ENCODE measurements at regions not wholly inside any gene's neighbourhood (a gene's known extent, or its start where the extent isn't known, plus 50 kb on each side); places are given as distances from the start of the nearest gene placed in this dataset.
"Not testable (repeated sequence)": the region's sequence is repeated elsewhere in the genome, so short reads cannot be mapped to it uniquely, and the experiment has no call there.

DNA sequence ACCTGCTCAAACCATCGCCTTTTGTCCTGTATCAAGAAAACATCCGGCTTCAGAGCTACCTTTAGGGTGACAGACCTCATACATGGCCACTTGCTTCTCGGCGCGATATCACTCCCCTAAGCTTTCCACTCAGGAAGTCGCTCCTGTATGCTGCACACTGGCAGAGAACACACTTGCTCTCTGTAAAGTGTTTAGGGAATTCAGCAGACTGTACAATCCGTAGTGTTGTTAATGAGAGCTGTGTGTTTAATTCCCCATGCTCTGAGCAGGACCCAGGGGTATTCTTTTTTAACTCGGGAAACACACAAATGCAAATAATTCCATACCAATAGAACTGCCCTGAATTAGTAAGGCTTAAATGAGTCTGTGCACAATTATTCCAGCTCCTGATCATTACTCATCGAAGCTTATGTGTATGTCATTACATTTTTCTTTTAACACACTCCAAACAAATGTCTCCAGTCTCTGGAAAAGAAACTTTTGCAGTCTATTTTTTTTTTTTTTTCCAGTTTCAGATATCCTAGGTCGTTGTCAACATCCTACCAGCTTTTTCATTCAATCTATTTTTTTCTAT, 338.7 kb upstream of the ARID1B start:
- CTCF ChIA-PET: interaction anchor here (1.1 kb wide), 1 partner anchor 14 kb away, joined by 7 read pairs; no protein-coding TSS in a partner anchor

GRCh38 chr6:156437121-156437879, 339.9 kb upstream of the ARID1B start:
- Mint-ChIP-seq H3K27ac (no peak overlapping the region), H3K9me3 (no peaks in the 10 kb centered on the region), H3K4me3 (no peak overlapping the region), H3K4me1 (ENCODE audit: low read depth) (no peaks in the 10 kb centered on the region), H3K27me3 (ENCODE audit: low read depth) (no peaks in the 10 kb centered on the region), H3K36me3 (ENCODE audit: low read depth) (no peaks in the 10 kb centered on the region)
- intact Hi-C loops (cut with micrococcal nuclease): no loop called here
- CTCF ChIA-PET: no interaction called here
- DNase-seq: no peak

More for the DNA sequence above, 338.7 kb upstream of the ARID1B start:
- H3K36me3 Mint-ChIP-seq (ENCODE audit: low read depth): no peaks in the 10 kb centered on the region
- no peaks in the 10 kb centered on the region for H3K9me3 Mint-ChIP-seq
- no peaks in the 10 kb centered on the region for H3K4me1 Mint-ChIP-seq (ENCODE audit: low read depth)
- H3K27me3 Mint-ChIP-seq (ENCODE audit: low read depth): no peaks in the 10 kb centered on the region
- H3K27ac Mint-ChIP-seq: no peak overlapping the region
- intact Hi-C loops (cut with micrococcal nuclease): no loop called here
- no peak overlapping the region for H3K4me3 Mint-ChIP-seq
- no peak for DNase-seq

- DNase-seq: no peak
- CTCF ChIA-PET: no interaction called here
- intact Hi-C loops (cut with micrococcal nuclease): no loop called here
- Mint-ChIP-seq H3K4me1 (ENCODE audit: low read depth) (no peaks in the 10 kb centered on the region), H3K9me3 (no peaks in the 10 kb centered on the region), H3K4me3 (no peak overlapping the region), H3K27ac (no peak overlapping the region), H3K36me3 (ENCODE audit: low read depth) (no peaks in the 10 kb centered on the region), H3K27me3 (ENCODE audit: low read depth) (no peaks in the 10 kb centered on the region)
Measured at GRCh38 chr6:156434795-156435190, 342.4 kb upstream of the ARID1B start.

DNA sequence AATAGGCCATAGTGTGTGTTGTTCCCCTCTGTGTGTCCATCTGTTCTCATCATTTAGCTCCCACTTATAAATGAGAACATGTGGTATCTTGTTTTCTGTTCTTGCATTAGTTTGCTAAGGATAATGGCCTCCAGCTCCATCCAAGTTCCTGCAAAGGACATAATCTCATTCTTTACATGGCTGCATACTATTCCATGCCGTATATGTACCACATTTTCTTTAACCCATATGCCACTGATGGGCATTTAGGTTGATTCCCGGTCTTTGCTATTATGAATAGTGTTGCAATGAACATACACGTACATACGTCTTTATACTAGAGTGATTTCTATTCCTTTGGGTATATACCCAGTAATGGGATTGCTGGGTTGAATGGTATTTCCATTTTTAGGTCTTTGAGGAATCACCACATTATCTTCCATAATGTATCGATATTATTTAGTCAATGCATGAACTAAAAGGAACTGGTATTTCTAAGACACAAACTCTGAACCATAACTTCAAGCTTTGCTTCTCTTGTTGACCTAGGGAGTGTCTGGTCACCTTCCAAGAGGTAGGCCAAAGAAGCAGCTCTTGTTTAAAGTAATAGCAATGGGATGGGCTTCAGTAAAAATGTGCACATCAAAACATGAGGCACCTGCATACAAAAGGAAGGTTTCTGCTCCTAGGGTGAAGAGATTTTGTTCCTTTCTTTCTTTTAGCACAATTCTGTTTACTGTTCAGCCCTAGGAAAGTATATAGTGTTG, 343.0 kb upstream of the ARID1B start:
- DNase-seq: no peak
- Mint-ChIP-seq H3K4me3 (no peak overlapping the region), H3K9me3 (no peaks in the 10 kb centered on the region), H3K27me3 (ENCODE audit: low read depth) (no peaks in the 10 kb centered on the region), H3K4me1 (ENCODE audit: low read depth) (no peaks in the 10 kb centered on the region), H3K36me3 (ENCODE audit: low read depth) (no peaks in the 10 kb centered on the region), H3K27ac (no peak overlapping the region)
- CTCF ChIA-PET: no interaction called here
- intact Hi-C loops (cut with micrococcal nuclease): no loop called here

DNA sequence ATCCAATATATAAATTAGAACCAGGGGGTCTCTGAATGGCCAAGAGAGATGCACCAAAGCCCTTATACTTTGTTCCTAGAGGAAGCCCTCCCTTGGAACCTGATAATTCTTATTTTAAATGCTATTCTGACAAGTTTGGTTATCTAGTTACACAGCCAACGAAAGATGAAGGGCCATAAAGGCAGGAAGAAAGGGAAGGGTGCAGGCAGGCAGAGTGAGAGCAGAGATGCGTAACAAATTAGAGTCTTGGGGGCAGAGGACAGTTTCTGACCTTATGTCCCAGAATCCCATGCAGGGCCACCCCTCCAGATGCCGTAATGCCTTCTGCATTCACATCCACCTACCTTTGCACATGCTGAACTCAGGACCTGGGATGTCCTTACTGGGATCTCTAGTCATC, 344.6 kb upstream of the ARID1B start:
- no peaks in the 10 kb centered on the region for H3K27me3 Mint-ChIP-seq (ENCODE audit: low read depth)
- CTCF ChIA-PET: no interaction called here
- no peak overlapping the region for H3K4me3 Mint-ChIP-seq
- H3K36me3 Mint-ChIP-seq (ENCODE audit: low read depth): no peaks in the 10 kb centered on the region
- DNase-seq: no peak
- no peaks in the 10 kb centered on the region for H3K9me3 Mint-ChIP-seq
- H3K27ac Mint-ChIP-seq: no peak overlapping the region
- intact Hi-C loops (cut with micrococcal nuclease): no loop called here
- no peaks in the 10 kb centered on the region for H3K4me1 Mint-ChIP-seq (ENCODE audit: low read depth)

GRCh38 chr6:156430386-156430785, 346.8 kb upstream of the ARID1B start:
- no peaks in the 10 kb centered on the region for H3K9me3 Mint-ChIP-seq
- intact Hi-C loops (cut with micrococcal nuclease): no loop called here
- no peak overlapping the region for H3K27ac Mint-ChIP-seq
- no peak for DNase-seq
- CTCF ChIA-PET: interaction anchor here (1.2 kb wide), 1 partner anchor 27 kb away, joined by 3 read pairs; no protein-coding TSS in a partner anchor
- H3K4me3 Mint-ChIP-seq: no peak overlapping the region
- no peaks in the 10 kb centered on the region for H3K27me3 Mint-ChIP-seq (ENCODE audit: low read depth)
- H3K4me1 Mint-ChIP-seq (ENCODE audit: low read depth): no peaks in the 10 kb centered on the region
- no peaks in the 10 kb centered on the region for H3K36me3 Mint-ChIP-seq (ENCODE audit: low read depth)

GRCh38 chr6:156427345-156427744, 349.8 kb upstream of the ARID1B start:
- Mint-ChIP-seq H3K27ac (no peak overlapping the region), H3K9me3 (no peaks in the 10 kb centered on the region), H3K36me3 (ENCODE audit: low read depth) (no peaks in the 10 kb centered on the region), H3K4me3 (no peak overlapping the region), H3K27me3 (ENCODE audit: low read depth) (no peaks in the 10 kb centered on the region), H3K4me1 (ENCODE audit: low read depth) (peaks cover 23% of the 10 kb centered on the region)
- DNase-seq: peak; percentile 12
- intact Hi-C loops (cut with micrococcal nuclease): no loop called here
- CTCF ChIA-PET: interaction anchor here (0.6 kb wide), 1 partner anchor 229 kb away, joined by 3 read pairs; no protein-coding TSS in a partner anchor

GRCh38 chr6:156425359-156426020, 351.7 kb upstream of the ARID1B start:
- H3K4me1 Mint-ChIP-seq (ENCODE audit: low read depth): peaks cover 25% of the 10 kb centered on the region

GRCh38 chr6:156423829-156424228, 353.3 kb upstream of the ARID1B start:
- no peaks in the 10 kb centered on the region for H3K9me3 Mint-ChIP-seq
- peak; percentile 59 for DNase-seq
- intact Hi-C loops (cut with micrococcal nuclease): no loop called here
- no peak overlapping the region for H3K4me3 Mint-ChIP-seq
- H3K36me3 Mint-ChIP-seq (ENCODE audit: low read depth): no peaks in the 10 kb centered on the region
- peaks cover 25% of the 10 kb centered on the region for H3K4me1 Mint-ChIP-seq (ENCODE audit: low read depth)
- CTCF ChIA-PET: no interaction called here
- H3K27me3 Mint-ChIP-seq (ENCODE audit: low read depth): no peaks in the 10 kb centered on the region
- no peak overlapping the region for H3K27ac Mint-ChIP-seq

More at GRCh38 chr6:156425359-156426020, 351.7 kb upstream of the ARID1B start:
- intact Hi-C loops (cut with micrococcal nuclease): no loop called here
- no peak overlapping the region for H3K4me3 Mint-ChIP-seq
- no peaks in the 10 kb centered on the region for H3K27me3 Mint-ChIP-seq (ENCODE audit: low read depth)
- H3K36me3 Mint-ChIP-seq (ENCODE audit: low read depth): no peaks in the 10 kb centered on the region
- H3K27ac Mint-ChIP-seq: no peak overlapping the region
- CTCF ChIA-PET: no interaction called here
- no peak for DNase-seq
- H3K9me3 Mint-ChIP-seq: no peaks in the 10 kb centered on the region

DNA sequence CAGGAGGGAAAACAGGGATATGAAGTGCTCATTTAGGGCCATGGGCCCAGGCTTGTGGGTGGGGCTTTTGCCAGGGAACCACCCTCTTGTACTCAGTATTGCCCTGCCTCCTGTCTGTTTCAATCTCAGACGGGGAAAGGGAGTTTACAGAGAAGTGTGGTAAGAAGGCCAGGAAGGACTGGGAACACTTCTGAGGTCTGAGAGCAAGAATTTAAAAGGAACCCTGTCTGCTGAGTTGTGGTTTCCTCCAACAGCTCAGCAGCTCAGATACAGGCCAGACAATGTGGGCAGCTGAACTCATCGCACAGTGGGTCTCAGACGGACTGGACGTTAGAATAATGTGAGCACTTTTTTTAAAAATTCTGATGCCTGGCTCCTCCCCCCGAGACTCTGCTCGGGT, 354.1 kb upstream of the ARID1B start:
- intact Hi-C loops (cut with micrococcal nuclease): no loop called here

GRCh38 chr6:156421933-156422332, 355.2 kb upstream of the ARID1B start:
- intact Hi-C loops (cut with micrococcal nuclease): no loop called here
- CTCF ChIA-PET: no interaction called here

More for the DNA sequence above, 354.1 kb upstream of the ARID1B start:
- Mint-ChIP-seq H3K27ac (no peak overlapping the region), H3K9me3 (no peaks in the 10 kb centered on the region), H3K36me3 (ENCODE audit: low read depth) (no peaks in the 10 kb centered on the region), H3K4me1 (ENCODE audit: low read depth) (peaks cover 25% of the 10 kb centered on the region), H3K27me3 (ENCODE audit: low read depth) (no peaks in the 10 kb centered on the region), H3K4me3 (no peak overlapping the region)
- no peak for DNase-seq
- CTCF ChIA-PET: no interaction called here

GRCh38 chr6:156421301-156421700, 355.9 kb upstream of the ARID1B start:
- intact Hi-C loops (cut with micrococcal nuclease); DNase-seq; CTCF ChIA-PET; H3K27me3 Mint-ChIP-seq (ENCODE audit: low read depth); H3K4me3 Mint-ChIP-seq; H3K9me3 Mint-ChIP-seq; H3K27ac Mint-ChIP-seq; H3K36me3 Mint-ChIP-seq (ENCODE audit: low read depth): not testable (repeated sequence)
- peaks cover 25% of the 10 kb centered on the region for H3K4me1 Mint-ChIP-seq (ENCODE audit: low read depth)

More at GRCh38 chr6:156421933-156422332, 355.2 kb upstream of the ARID1B start:
- no peak for DNase-seq
- Mint-ChIP-seq H3K36me3 (ENCODE audit: low read depth) (no peaks in the 10 kb centered on the region), H3K4me1 (ENCODE audit: low read depth) (peaks cover 25% of the 10 kb centered on the region), H3K27me3 (ENCODE audit: low read depth) (no peaks in the 10 kb centered on the region), H3K9me3 (no peaks in the 10 kb centered on the region), H3K27ac (no peak overlapping the region), H3K4me3 (no peak overlapping the region)

Data from activated naive CD4-positive, alpha-beta T cell treated with anti-CD3 and anti-CD28 coated beads for 36 hours (primary cell).